RCC 7860 (cell line): ENCODE measurements at regions not wholly inside any gene's neighbourhood (a gene's known extent, or its start where the extent isn't known, plus 50 kb on each side); places are given as distances from the start of the nearest gene placed in this dataset.
"Not testable (repeated sequence)": the region's sequence is repeated elsewhere in the genome, so short reads cannot be mapped to it uniquely, and the experiment has no call there.

Experiments
- DNase-seq: peaks from one replicate; pipeline ENCODE4 v3.0.0-alpha.2; 2015; ENCODE audit warnings: low spot score
- FAIRE-seq: peaks from 2 replicates; lab custom pipeline; 2012; peaks lifted over from hg19 to GRCh38; lab: Jason Lieb, UNC

- not testable (repeated sequence) for DNase-seq, FAIRE-seq
Measured at GRCh38 chr14:19340976-19341375, 93.2 kb downstream of the POTEG start.

DNA sequence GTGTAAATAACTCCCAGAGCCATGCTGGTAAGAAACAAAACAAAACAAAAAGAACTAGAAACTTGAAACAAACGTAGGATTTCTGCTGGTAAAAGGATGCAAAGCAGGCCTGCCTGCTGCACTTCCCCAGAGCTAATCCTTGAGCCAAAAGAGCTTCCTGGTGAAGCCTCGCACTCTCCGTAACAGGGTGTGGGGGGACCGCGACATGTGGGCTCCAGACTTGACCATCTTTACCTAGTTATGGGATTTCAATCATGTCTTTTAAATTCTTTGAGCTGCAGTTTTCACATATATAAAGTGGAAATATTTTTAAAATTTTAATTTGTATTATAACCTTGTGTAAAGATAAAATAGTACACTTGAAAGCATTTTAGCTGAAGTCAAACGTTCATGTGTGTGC is 92.5 kb downstream of the POTEG start:
- DNase-seq, FAIRE-seq: not testable (repeated sequence)

GRCh38 chr14:19344261-19344660 is 89.9 kb downstream of the POTEG start:
- not testable (repeated sequence) for FAIRE-seq

DNA sequence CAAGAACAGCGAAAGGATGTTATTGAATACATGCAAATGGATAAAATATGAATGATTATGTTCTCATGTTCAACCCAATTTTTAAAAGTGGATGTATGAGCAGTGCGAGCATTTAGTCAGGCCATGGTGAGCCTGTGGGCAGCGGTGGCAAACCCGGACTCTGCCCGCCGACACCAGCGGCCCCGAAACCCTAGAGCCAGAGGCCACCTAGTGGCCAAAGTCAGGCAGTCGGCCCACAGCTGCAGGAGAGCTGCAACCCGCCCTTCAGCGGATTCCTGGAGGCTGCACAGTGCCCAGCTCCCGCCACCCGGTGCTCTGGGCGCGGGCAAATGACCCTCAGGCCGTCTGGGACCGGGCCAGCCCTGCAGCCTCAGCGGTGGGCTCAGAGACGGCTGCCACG is 89.5 kb downstream of the POTEG start:
- not testable (repeated sequence) for FAIRE-seq

More at GRCh38 chr14:19344261-19344660, 89.9 kb downstream of the POTEG start:
- DNase-seq: not testable (repeated sequence)

DNA sequence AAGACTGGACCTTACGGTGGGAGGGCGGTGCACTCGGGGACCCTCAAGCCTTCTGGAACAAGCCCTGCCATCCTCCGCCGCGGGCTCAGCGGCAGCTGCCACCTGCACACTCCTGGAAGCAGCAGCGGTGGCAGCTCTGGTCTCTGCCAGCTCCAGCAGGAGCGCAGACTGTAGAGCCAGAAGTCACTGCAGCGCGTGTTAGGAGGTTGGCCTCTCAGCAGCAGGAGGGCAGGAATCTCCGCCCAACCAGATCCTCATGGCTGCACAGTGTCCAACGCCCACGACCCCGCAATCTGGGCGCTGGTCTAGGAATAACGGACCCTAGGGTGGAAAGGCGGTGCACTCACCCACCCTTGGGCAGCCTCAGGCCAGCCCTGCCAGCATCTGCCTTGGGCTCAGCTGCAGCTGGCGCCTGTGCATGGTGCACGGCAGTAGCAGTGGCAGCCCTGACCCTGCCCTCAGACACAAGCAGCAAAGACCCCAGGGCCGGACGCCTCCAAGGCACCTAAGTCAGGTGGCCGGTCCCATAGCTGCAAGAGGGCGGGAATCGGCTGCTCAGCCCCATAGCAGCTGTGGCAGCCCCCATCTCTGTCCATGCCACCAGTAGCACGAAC is 88.7 kb downstream of the POTEG start:
- FAIRE-seq, DNase-seq: not testable (repeated sequence)

More for the DNA sequence above, 89.5 kb downstream of the POTEG start:
- not testable (repeated sequence) for DNase-seq

- not testable (repeated sequence) for DNase-seq, FAIRE-seq
Measured at GRCh38 chr14:19346074-19346480, 88.1 kb downstream of the POTEG start.

DNA sequence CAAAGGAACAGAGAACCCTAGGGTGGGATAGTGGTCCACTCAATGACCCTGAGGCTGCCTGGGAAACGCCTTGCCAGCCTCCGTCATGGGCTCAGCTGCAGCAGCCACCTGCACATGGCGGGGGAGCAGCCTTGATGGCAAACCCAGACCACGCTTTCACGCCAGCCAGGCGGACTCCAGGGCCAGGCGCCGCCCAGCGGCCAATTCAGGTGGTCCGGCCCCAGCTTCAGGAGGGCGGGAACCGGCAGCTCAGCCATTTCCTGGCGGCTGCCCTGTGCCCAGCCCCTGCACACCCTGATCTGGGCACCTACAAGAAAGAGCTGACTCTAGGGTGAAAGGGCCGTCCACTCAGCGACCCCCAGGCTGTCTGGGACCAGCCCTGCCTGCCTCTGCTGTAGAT is 87.5 kb downstream of the POTEG start:
- not testable (repeated sequence) for FAIRE-seq, DNase-seq

- DNase-seq, FAIRE-seq: not testable (repeated sequence)
Measured at GRCh38 chr14:19347112-19347511, 87.0 kb downstream of the POTEG start.
